HEK293 (cell line): ENCODE measurements at regions not wholly inside any gene's neighbourhood (a gene's known extent, or its start where the extent isn't known, plus 50 kb on each side); places are given as distances from the start of the nearest gene placed in this dataset.

Experiments used
- CTCF ChIA-PET: fragments of 350-600 bp; formaldehyde crosslinking; extraction: SDS; loops from one replicate; lab custom pipeline; 2021; ENCODE audit warnings: antibody characterized with exemption; lab: Yijun Ruan, JAX
- POLR2A ChIA-PET: fragments of 300-600 bp; formaldehyde crosslinking; extraction: SDS; loops from one replicate; lab custom pipeline; 2020; ENCODE audit warnings: antibody characterized with exemption, inconsistent platforms; lab: Yijun Ruan, JAX
- H3K27ac ChIP-seq: fragments of 200-500 bp; sonication (Bioruptor generic); 2 replicates; pipeline ENCODE4 v1.5.1; 2014; ENCODE audit warnings: low read depth, low read length, control low read depth, inconsistent platforms; ENCODE audit errors: extremely low read depth
- H3K36me3 ChIP-seq, 2 experiments: fragments of 200-500 bp in 1 of 2; sonication (Bioruptor generic) in 1 of 2; 1 replicate in 1 of 2; 2 replicates in 1 of 2; pipeline ENCODE4 v1.5.1; 2014 to 2017; ENCODE audit warnings: inconsistent platforms in 2 of 2, low read length in 2 of 2; ENCODE audit not compliant: control insufficient read depth in 2 of 2, insufficient read depth in 1 of 2
- H3K4me1 ChIP-seq: fragments of 200-500 bp; sonication (Bioruptor generic); 2 replicates; pipeline ENCODE4 v1.5.1; 2014; ENCODE audit warnings: mild to moderate bottlenecking, low read length, inconsistent platforms; ENCODE audit not compliant: control insufficient read depth, insufficient read depth
- H3K4me3 ChIP-seq: 2 replicates; pipeline ENCODE4 v1.5.1; 2011; ENCODE audit warnings: low read depth, mild to moderate bottlenecking, control low read depth, low read length, moderate library complexity
- H3K9me3 ChIP-seq: fragments of 200-500 bp; sonication (Bioruptor generic); 2 replicates; pipeline ENCODE4 v1.5.1; 2014; ENCODE audit warnings: low read depth, low read length, inconsistent platforms; ENCODE audit not compliant: control insufficient read depth, insufficient read depth
- HOXD13 ChIP-seq: sonication (generic); formaldehyde crosslinking; IDR thresholded peaks from 2 replicates; pipeline ENCODE4 v1.8.0; 2022; ENCODE audit warnings: missing genetic modification reagents, borderline replicate concordance
- IKZF3 ChIP-seq: fragments of 450-650 bp; IDR thresholded peaks from 2 replicates; pipeline ENCODE4 v1.5.0; 2018; ENCODE audit warnings: missing biosample characterization, mild to moderate bottlenecking, missing genetic modification characterization, moderate library complexity
- PRDM2 ChIP-seq: fragments of 450-650 bp; formaldehyde crosslinking; IDR thresholded peaks from 2 replicates; pipeline ENCODE4 v1.5.1; 2016; ENCODE audit warnings: missing biosample characterization, missing genetic modification characterization, borderline replicate concordance
- REPIN1 ChIP-seq: fragments of 450-650 bp; formaldehyde crosslinking; IDR thresholded peaks from 2 replicates; pipeline ENCODE4 v1.5.1; 2017; ENCODE audit warnings: missing biosample characterization, missing genetic modification characterization, low read depth
- SP7 ChIP-seq: fragments of 450-650 bp; formaldehyde crosslinking; IDR thresholded peaks from 2 replicates; pipeline ENCODE4 v1.5.1; 2016; ENCODE audit warnings: missing biosample characterization, missing genetic modification characterization
- TRIM28 ChIP-seq: IDR thresholded peaks from 2 replicates; pipeline ENCODE4 v1.6.1; 2011; ENCODE audit warnings: low read length, control low read depth, borderline replicate concordance
- ZBTB44 ChIP-seq: fragments of 450-650 bp; IDR thresholded peaks from 2 replicates; pipeline ENCODE4 v1.5.1; 2018; ENCODE audit warnings: missing biosample characterization, mild to moderate bottlenecking, missing genetic modification characterization
- ZNF114 ChIP-seq: fragments of 450-650 bp; formaldehyde crosslinking; IDR thresholded peaks from 2 replicates; pipeline ENCODE4 v1.5.0; 2017; ENCODE audit warnings: missing biosample characterization, missing genetic modification characterization
- ZNF211 ChIP-seq: fragments of 450-650 bp; formaldehyde crosslinking; IDR thresholded peaks from 2 replicates; pipeline ENCODE4 v1.5.1; 2016; ENCODE audit warnings: low read depth, missing biosample characterization, missing genetic modification characterization
- ZNF280C ChIP-seq: fragments of 450-650 bp; formaldehyde crosslinking; IDR thresholded peaks from 2 replicates; pipeline ENCODE4 v1.5.1; 2016; ENCODE audit warnings: missing biosample characterization, missing genetic modification characterization
- ZNF529 ChIP-seq: fragments of 450-650 bp; formaldehyde crosslinking; IDR thresholded peaks from 2 replicates; pipeline ENCODE4 v1.5.1; 2017; ENCODE audit warnings: missing genetic modification characterization, missing biosample characterization; ENCODE audit not compliant: insufficient replicate concordance
- ZNF555 ChIP-seq: fragments of 450-650 bp; formaldehyde crosslinking; conservative IDR thresholded peaks from 2 replicates; pipeline ENCODE4 v1.5.1; 2017; ENCODE audit warnings: missing biosample characterization, mild to moderate bottlenecking, missing genetic modification characterization, inconsistent platforms
- ZNF571 ChIP-seq: fragments of 450-650 bp; formaldehyde crosslinking; IDR thresholded peaks from 2 replicates; pipeline ENCODE4 v1.5.0; 2017; ENCODE audit warnings: missing biosample characterization, missing genetic modification characterization
- ZNF600 ChIP-seq: fragments of 450-650 bp; formaldehyde crosslinking; IDR thresholded peaks from 2 replicates; pipeline ENCODE4 v1.5.1; 2016; ENCODE audit warnings: missing biosample characterization, missing genetic modification characterization
- ZNF654 ChIP-seq: fragments of 450-650 bp; formaldehyde crosslinking; IDR thresholded peaks from 2 replicates; pipeline ENCODE4 v1.5.1; 2016; ENCODE audit warnings: low read depth, missing biosample characterization, missing genetic modification characterization
- ZNF658 ChIP-seq: fragments of 450-650 bp; formaldehyde crosslinking; IDR thresholded peaks from 2 replicates; pipeline ENCODE4; 2016; ENCODE audit warnings: missing biosample characterization, missing genetic modification characterization

GRCh38 chr13:65435590-65435989 lies 1794.5 kb downstream of the PCDH9 start:
- peak; percentile 77; the same call in 1 of the 2 replicates for TF ChIP-seq TRIM28
- no peak for TF ChIP-seq ZNF211
- H3K9me3 ChIP-seq, result no peaks in the 10 kb centered on the region
- no peak overlapping the region for H3K27ac ChIP-seq
- ChIA-PET POLR2A (no interaction called here), CTCF (no interaction called here)
- H3K36me3 ChIP-seq, result no peaks in the 10 kb centered on the region
- H3K4me3 ChIP-seq, result no peak overlapping the region
- H3K4me1 ChIP-seq, result no peaks in the 10 kb centered on the region

GRCh38 chr13:65417953-65418352 lies 1812.2 kb downstream of the PCDH9 start:
- TF ChIP-seq ZNF555, result no peak
- no peak for TF ChIP-seq IKZF3 (tag by site-specific recombination)
- TF ChIP-seq ZNF654 (tag by site-specific recombination), result no peak
- TF ChIP-seq PRDM2 (tag by site-specific recombination), result no peak
- TF ChIP-seq ZNF114 (tag by site-specific recombination), result no peak
- no peak for TF ChIP-seq HOXD13
- no peak for TF ChIP-seq ZBTB44
- no peak for TF ChIP-seq ZNF658 (tag by site-specific recombination)
- TF ChIP-seq REPIN1, result no peak
- TF ChIP-seq, all 188 proteins: peak for 0
- no peak overlapping the region for H3K4me3 ChIP-seq
- no peaks in the 10 kb centered on the region for H3K4me1 ChIP-seq
- H3K36me3 ChIP-seq, result no peaks in the 10 kb centered on the region
- no peaks in the 10 kb centered on the region for H3K9me3 ChIP-seq
- ChIA-PET POLR2A (no interaction called here), CTCF (no interaction called here)
- H3K27ac ChIP-seq, result no peak overlapping the region

- H3K27ac ChIP-seq, result no peak overlapping the region
- ChIA-PET CTCF (interaction anchor here (0.5 kb wide), 1 partner anchor 1289 kb away, joined by 3 read pairs; no protein-coding TSS in a partner anchor), POLR2A (no interaction called here)
- H3K36me3 ChIP-seq, result no peaks in the 10 kb centered on the region
- no peaks in the 10 kb centered on the region for H3K9me3 ChIP-seq
- H3K4me1 ChIP-seq, result no peaks in the 10 kb centered on the region
- H3K4me3 ChIP-seq, result no peak overlapping the region
- TF ChIP-seq SP7 (tag by site-specific recombination) (no peak), ZNF600 (tag by site-specific recombination) (no peak), ZNF280C (tag by site-specific recombination) (no peak), ZNF529 (tag by site-specific recombination) (no peak), ZNF571 (tag by site-specific recombination) (no peak)
Measured at GRCh38 chr13:65416784-65417183, 1813.4 kb downstream of the PCDH9 start.
